GM10248 (cell line): ENCODE measurements at regions not wholly inside any gene's neighbourhood (a gene's known extent, or its start where the extent isn't known, plus 50 kb on each side); places are given as distances from the start of the nearest gene placed in this dataset.

ENCODE experiments used
- CTCF ChIA-PET: fragments of 300-600 bp; sonication (Branson Sonifier 250); formaldehyde crosslinking; extraction: SDS; loops from one replicate; lab custom pipeline; 2021; ENCODE audit warnings: antibody characterized with exemption; lab: Yijun Ruan, JAX
- POLR2A ChIA-PET: fragments of 350-650 bp; sonication (Branson Sonifier 250); formaldehyde crosslinking; extraction: SDS; loops from one replicate; lab custom pipeline; 2020; ENCODE audit warnings: antibody characterized with exemption; lab: Yijun Ruan, JAX
- DNase-seq: peaks from one replicate; pipeline ENCODE4 v3.0.0; 2012; ENCODE audit errors: extremely low spot score
- CTCF ChIP-seq: IDR thresholded peaks from 2 replicates; pipeline ENCODE4 v1.5.1; 2012; ENCODE audit warnings: mild to moderate bottlenecking, low read depth; ENCODE audit errors: extremely low read depth, missing control alignments, control extremely low read depth

GRCh38 chr16:48105976-48106375 lies 49.8 kb downstream of the ABCC12 start:
- POLR2A ChIA-PET, result no interaction called here
- CTCF ChIA-PET, result no interaction called here
- TF ChIP-seq CTCF, result no peak
- no peak for DNase-seq

DNA sequence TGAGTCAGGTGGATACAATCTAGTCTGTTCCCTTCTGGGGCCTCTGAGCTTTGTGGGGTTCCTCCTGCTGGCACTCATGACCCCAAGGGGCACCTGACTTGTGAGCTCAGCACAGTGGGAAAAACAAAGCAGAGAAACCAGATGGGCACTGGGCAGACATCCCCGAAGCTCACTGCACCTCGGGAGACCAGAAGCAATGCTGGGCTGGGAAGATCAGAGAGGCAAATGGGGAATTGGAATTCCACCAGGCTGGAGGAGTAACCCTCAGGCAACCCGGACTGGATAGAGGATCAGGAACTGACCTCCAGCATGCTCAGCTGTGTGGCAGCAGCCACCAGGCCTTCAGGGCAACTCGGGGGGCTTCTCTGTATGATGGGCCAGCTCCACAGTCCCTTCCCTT lies 50.3 kb downstream of the ABCC12 start:
- no peak for TF ChIP-seq CTCF
- DNase-seq, result no peak
- POLR2A ChIA-PET, result no interaction called here
- CTCF ChIA-PET, result interaction anchor here (1.1 kb wide), 1 partner anchor 59 kb away, joined by 3 read pairs; no protein-coding TSS in a partner anchor

DNA sequence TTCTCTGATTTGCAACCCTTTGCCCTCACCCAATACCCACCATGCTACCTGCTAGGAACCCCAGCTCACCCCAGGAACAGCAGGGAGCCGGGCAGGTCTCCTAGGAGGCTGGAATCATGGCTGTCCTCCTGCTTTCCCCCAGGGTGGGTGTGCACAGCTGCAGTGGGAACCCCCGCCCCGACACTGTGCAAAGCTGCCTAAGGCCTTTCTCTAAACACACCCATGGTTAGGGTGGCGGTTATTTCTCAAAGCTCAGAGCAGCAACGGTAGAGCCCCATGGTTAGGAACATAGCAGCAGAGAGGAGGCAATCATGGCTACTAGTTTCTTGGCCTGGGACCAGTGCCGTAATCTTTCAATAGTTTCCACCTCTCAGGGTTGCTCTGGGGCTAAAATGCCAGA lies 52.2 kb downstream of the ABCC12 start:
- POLR2A ChIA-PET, result no interaction called here
- TF ChIP-seq CTCF, result no peak

DNA sequence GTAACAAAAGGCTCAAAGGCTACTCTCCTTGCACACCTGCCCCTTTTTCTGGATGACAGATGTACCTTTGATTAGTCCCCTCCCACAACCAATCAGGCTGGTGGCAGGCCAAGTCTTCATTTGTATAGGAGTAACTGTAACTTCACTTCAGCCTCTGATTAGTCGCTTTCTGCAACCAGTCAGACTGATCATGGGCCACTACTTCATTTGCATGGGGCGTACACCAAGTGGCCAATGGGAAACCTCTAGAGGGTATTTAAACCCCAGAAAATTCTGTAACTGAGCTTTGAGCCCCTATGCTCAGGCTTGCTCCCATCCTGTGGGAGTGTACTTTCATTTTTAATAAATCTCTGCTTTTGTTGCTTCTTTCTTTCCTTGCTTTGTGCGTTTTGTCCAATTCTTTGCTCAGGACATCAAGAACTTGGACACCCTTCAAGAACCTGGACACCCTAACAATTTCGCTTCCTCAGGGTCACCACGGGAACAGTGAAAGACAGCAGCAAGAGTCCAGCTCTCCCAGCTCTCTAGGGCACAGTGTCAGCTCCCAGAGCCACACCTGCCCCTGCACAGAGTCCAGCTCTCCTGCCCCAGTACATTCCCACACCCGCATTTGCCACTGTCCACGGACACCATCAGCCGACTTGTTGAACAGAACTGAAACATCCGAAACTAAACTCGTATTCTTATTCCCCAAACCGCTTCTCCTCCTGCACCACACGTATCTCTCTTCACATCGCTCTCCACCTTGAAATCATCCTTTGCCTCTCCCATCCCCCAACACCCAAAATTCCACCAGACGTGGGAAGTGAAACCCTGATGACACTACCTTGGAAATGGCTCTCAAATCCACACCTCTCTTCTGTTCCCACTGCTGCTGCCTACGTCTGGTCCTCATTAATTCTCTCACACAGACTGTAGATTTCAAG lies 53.4 kb downstream of the ABCC12 start:
- no peak for TF ChIP-seq CTCF
- CTCF ChIA-PET, result interaction anchor here (1.1 to 2.5 kb wide), 7 partner anchors 10 to 959 kb away, joined by 3 to 9 read pairs (median 5); partner anchors contain the start of genes ABCC12 and NETO2
- no peak for DNase-seq
- POLR2A ChIA-PET, result no interaction called here

More for the DNA sequence above, 52.2 kb downstream of the ABCC12 start:
- CTCF ChIA-PET, result interaction anchor here (1.0 to 1.9 kb wide), 6 partner anchors 9 to 962 kb away, joined by 3 to 9 read pairs (median 4); partner anchors contain the start of genes ABCC12 and NETO2
- DNase-seq, result no peak

GRCh38 chr16:48101069-48101674 lies 54.6 kb downstream of the ABCC12 start:
- DNase-seq, result peak; percentile 76
- ChIA-PET POLR2A (no interaction called here), CTCF (interaction anchor here (1.1 to 2.5 kb wide), 6 partner anchors 8 to 64 kb away, joined by 3 to 9 read pairs (median 6); no protein-coding TSS in a partner anchor)
- TF ChIP-seq CTCF, result no peak

DNA sequence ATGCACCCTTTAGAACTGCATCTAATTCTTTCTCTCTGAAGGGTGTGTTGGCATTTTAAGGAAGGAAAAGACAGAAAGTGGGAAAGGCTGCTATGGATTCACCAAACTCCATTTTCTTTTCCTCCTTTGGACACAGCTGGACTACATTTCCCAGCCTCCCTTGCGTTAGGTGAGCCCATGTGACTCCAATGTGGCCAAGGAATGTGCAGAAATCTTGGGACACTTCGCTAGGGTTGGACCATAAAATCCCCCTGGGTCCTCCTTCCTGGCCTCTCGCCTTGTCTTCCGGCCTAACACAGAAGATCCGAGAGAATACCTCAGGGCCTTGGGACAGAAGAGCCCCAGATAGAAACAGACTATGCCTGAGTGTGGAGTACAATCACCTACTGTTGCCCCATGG lies 56.3 kb downstream of the ABCC12 start:
- ChIA-PET CTCF (interaction anchor here (1.5 kb wide), 1 partner anchor 10 kb away, joined by 3 read pairs; no protein-coding TSS in a partner anchor), POLR2A (no interaction called here)
- DNase-seq, result no peak
- TF ChIP-seq CTCF, result no peak
